ENCODE measurements at regions not wholly inside any gene's neighbourhood (a gene's known extent, or its start where the extent isn't known, plus 50 kb on each side); places are given as distances from the start of the nearest gene placed in this dataset.

DNA sequence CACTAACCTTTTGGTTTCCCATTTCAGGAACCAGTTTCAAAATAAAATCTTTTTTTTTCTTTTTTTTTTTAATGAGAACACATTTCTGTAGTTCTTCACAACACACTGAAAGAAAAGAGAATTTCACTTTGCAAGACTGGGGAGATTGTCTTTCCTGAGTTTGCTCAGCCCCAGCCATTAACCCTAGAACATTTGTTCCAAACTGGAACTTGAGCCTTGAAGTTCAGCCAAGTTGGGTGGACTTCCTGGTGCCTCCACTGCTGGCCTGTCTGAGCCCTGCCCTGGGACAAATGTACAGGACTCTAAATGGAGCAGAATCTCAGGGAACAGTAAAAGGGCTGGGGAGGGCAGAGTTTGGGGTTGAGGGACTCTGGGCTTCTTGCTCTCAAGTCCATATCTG lies 196.4 kb upstream of the LPP start:
- H3K4me1 ChIP-seq = peaks cover 5% of the 10 kb centered on the region
- no peak overlapping the region for H2AFZ ChIP-seq
- no peak overlapping the region for H3K4me2 ChIP-seq (ENCODE audit: low read length)
- no peak overlapping the region for H3K4me3 ChIP-seq (ENCODE audit: low read depth, low read length)
- H3K27me3 ChIP-seq (ENCODE audit: control insufficient read depth, insufficient read depth, low read length) = no peaks in the 10 kb centered on the region
- TF ChIP-seq, protein P1, sequence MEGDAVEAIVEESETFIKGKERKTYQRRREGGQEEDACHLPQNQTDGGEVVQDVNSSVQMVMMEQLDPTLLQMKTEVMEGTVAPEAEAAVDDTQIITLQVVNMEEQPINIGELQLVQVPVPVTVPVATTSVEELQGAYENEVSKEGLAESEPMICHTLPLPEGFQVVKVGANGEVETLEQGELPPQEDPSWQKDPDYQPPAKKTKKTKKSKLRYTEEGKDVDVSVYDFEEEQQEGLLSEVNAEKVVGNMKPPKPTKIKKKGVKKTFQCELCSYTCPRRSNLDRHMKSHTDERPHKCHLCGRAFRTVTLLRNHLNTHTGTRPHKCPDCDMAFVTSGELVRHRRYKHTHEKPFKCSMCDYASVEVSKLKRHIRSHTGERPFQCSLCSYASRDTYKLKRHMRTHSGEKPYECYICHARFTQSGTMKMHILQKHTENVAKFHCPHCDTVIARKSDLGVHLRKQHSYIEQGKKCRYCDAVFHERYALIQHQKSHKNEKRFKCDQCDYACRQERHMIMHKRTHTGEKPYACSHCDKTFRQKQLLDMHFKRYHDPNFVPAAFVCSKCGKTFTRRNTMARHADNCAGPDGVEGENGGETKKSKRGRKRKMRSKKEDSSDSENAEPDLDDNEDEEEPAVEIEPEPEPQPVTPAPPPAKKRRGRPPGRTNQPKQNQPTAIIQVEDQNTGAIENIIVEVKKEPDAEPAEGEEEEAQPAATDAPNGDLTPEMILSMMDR (IDR thresholded peaks at IDR 0.05) = no peak
- H3K36me3 ChIP-seq (ENCODE audit: control insufficient read depth, insufficient read depth, low read length) = no peaks in the 10 kb centered on the region
- no peak overlapping the region for H3K27ac ChIP-seq
- H3K79me2 ChIP-seq = no peaks in the 10 kb centered on the region
- no peak overlapping the region for H3K9ac ChIP-seq
- H3K9me3 ChIP-seq (ENCODE audit: control insufficient read depth, low read length) = no peaks in the 10 kb centered on the region

DNA sequence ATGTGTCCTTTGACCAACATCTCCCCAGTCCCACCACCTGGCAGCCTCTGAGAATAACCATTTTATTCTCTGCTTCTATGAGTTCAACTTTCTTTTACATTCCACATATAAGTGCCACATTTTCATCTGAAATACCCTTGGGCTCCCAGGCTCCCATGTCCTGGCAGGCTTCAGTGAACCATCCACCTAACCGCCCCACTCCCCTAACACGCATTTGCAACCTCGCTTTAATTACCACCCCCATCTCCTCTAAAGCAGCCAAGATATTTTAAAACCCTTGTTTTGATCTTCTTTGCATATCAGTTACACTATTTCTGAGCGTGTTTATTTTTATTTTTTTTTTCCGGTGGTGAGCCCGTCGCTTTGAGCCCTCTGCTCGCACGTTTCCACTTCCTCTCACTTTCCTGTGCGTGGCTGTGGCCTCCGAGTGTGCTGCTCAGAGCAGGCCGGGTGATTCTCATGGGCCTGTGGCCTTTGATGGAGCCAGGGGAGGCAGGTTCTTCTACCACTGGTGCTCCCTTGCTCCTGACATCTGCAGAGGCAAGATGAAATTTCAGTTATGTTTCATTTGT lies 195.4 kb upstream of the LPP start:
- Histone ChIP-seq H3K9ac (no peak overlapping the region), H3K36me3 (ENCODE audit: control insufficient read depth, insufficient read depth, low read length) (no peaks in the 10 kb centered on the region), H3K4me1 (peaks cover 5% of the 10 kb centered on the region), H3K9me3 (ENCODE audit: control insufficient read depth, low read length) (no peaks in the 10 kb centered on the region), H3K4me3 (ENCODE audit: low read depth, low read length) (no peak overlapping the region), H3K27me3 (ENCODE audit: control insufficient read depth, insufficient read depth, low read length) (no peaks in the 10 kb centered on the region), H3K79me2 (no peaks in the 10 kb centered on the region), H2AFZ (no peak overlapping the region), H3K4me2 (ENCODE audit: low read length) (no peak overlapping the region), H3K27ac (no peak overlapping the region)
- TF ChIP-seq, protein P1 (IDR thresholded peaks at IDR 0.05) = no peak

DNA sequence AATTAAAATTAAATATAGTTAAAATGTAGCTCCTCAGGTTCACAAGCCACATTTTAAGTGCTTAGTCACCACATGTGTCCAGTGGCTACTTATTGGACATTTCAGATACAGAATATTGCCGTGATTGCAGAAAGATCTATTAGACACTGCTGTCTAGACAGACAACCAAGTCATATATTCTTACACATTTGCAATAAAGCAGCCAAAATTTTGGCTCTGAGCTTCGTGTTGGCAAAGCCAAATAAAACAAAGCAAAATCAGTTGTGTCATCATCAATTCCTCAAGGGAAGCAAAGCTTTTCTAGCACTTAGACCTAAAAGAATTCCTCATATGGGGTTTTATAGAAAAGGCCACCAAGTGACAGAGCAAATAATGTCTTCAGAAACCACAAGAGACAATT lies 193.1 kb upstream of the LPP start:
- H3K27me3 ChIP-seq (ENCODE audit: control insufficient read depth, insufficient read depth, low read length) = no peaks in the 10 kb centered on the region
- no peak overlapping the region for H3K27ac ChIP-seq
- H3K79me2 ChIP-seq = no peaks in the 10 kb centered on the region
- H3K4me1 ChIP-seq = no peaks in the 10 kb centered on the region
- no peaks in the 10 kb centered on the region for H3K9me3 ChIP-seq (ENCODE audit: control insufficient read depth, low read length)
- H3K4me3 ChIP-seq (ENCODE audit: low read depth, low read length) = no peak overlapping the region
- H3K4me2 ChIP-seq (ENCODE audit: low read length) = no peak overlapping the region
- no peaks in the 10 kb centered on the region for H3K36me3 ChIP-seq (ENCODE audit: control insufficient read depth, insufficient read depth, low read length)
- no peak overlapping the region for H2AFZ ChIP-seq
- TF ChIP-seq, protein P1 (IDR thresholded peaks at IDR 0.05) = no peak
- no peak overlapping the region for H3K9ac ChIP-seq

DNA sequence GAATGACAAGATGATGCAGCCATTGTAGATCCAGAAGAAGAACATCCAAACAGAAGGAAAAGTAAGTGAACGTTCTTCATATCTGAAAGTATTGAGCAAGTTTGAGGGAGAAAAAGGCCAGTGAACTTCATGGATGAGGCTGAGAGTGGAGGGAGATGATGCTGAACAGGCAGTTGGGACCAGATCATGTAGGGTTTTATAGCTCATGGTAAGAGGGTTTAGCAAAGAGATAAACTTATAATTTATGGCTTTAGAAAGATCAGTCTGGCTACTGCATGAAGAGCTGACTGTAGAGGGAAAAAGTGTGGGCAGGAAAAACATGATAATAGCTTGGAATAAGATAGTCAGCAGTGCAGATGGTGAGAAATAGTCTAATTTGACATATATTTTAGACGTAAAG lies 192.6 kb upstream of the LPP start:
- H3K4me2 ChIP-seq (ENCODE audit: low read length) = no peak overlapping the region

More for the DNA sequence above, 192.6 kb upstream of the LPP start:
- H3K27me3 ChIP-seq (ENCODE audit: control insufficient read depth, insufficient read depth, low read length) = no peaks in the 10 kb centered on the region
- no peak overlapping the region for H2AFZ ChIP-seq
- H3K79me2 ChIP-seq = no peaks in the 10 kb centered on the region
- no peak overlapping the region for H3K9ac ChIP-seq
- H3K9me3 ChIP-seq (ENCODE audit: control insufficient read depth, low read length) = no peaks in the 10 kb centered on the region
- H3K27ac ChIP-seq = no peak overlapping the region
- no peaks in the 10 kb centered on the region for H3K36me3 ChIP-seq (ENCODE audit: control insufficient read depth, insufficient read depth, low read length)
- H3K4me1 ChIP-seq = no peaks in the 10 kb centered on the region
- TF ChIP-seq, protein P1 (IDR thresholded peaks at IDR 0.05) = no peak
- no peak overlapping the region for H3K4me3 ChIP-seq (ENCODE audit: low read depth, low read length)
